Heart right ventricle (tissue), 16 donors: ENCODE measurements at regions not wholly inside any gene's neighbourhood (a gene's known extent, or its start where the extent isn't known, plus 50 kb on each side); places are given as distances from the start of the nearest gene placed in this dataset.

Experiments used
- ATAC-seq, 8 donors: fragments of 200-7000 bp; cut with Tn5 transposase; one replicate each; pipeline ENCODE4 v1.9.1; 2020; ENCODE audit warnings: mild to moderate bottlenecking in 8 of 8, moderate library complexity in 8 of 8, moderate number of reproducible peaks in 1 of 8
- DNase-seq, 2 donors: peaks; one replicate each; pipeline ENCODE4 v3.0.0-alpha.2; 2020
- H3K27ac ChIP-seq, 10 donors: fragments of 200-600 bp; sonication (generic) in 2 of 10; one replicate each; pipeline versions ENCODE4 v1.5.0 to v1.8.0; 2020 to 2022; ENCODE audit warnings: mild to moderate bottlenecking in 3 of 10
- H3K27me3 ChIP-seq, 7 donors: fragments of 200-600 bp; one replicate each; pipeline ENCODE4 v1.8.0; 2021 to 2022; ENCODE audit warnings: mild to moderate bottlenecking in 2 of 7
- H3K36me3 ChIP-seq, 9 donors: fragments of 200-600 bp; sonication (generic) in 1 of 9; one replicate each; pipeline versions ENCODE4 v1.5.0 to v1.8.0; 2020 to 2022; ENCODE audit warnings: mild to moderate bottlenecking in 2 of 9
- H3K4me1 ChIP-seq, 9 donors: fragments of 200-600 bp; sonication (generic) in 1 of 9; one replicate each; pipeline versions ENCODE4 v1.5.0 to v1.8.0; 2020 to 2022; ENCODE audit warnings: mild to moderate bottlenecking in 4 of 9
- H3K4me3 ChIP-seq, 10 donors: fragments of 200-600 bp; sonication (generic) in 2 of 10; one replicate each; pipeline versions ENCODE4 v1.5.0 to v1.8.0; 2020 to 2022; ENCODE audit warnings: mild to moderate bottlenecking in 7 of 10, moderate library complexity in 2 of 10
- H3K9me3 ChIP-seq, 11 donors: fragments of 200-600 bp in 10 of 11; sonication (generic) in 2 of 11; one replicate each; pipeline versions ENCODE4 v1.5.0 to v1.8.0; 2013 to 2022; ENCODE audit warnings: mild to moderate bottlenecking in 2 of 11, control low read depth in 1 of 11, moderate library complexity in 1 of 11
- CTCF ChIP-seq, 9 donors: fragments of 200-600 bp; sonication (generic) in 2 of 9; IDR thresholded peaks; one replicate each; pipeline versions ENCODE4 v1.5.0 to v1.8.0; 2021 to 2022; ENCODE audit warnings: antibody characterized with exemption in 9 of 9, mild to moderate bottlenecking in 5 of 9, moderate library complexity in 1 of 9
- WGBS, 2 donors: extraction: QIAGEN DNeasy Blood & Tissue Kit; methylation state at CpG; one replicate each; pipeline ENCODE4 v1.1.7; 2013; ENCODE audit warnings: inconsistent platforms in 1 of 2; 5-methylcytosine and 5-hydroxymethylcytosine counted together
- intact Hi-C, 10 donors: fragments of 100-400 bp; cut with DNase I; formaldehyde crosslinking; loops; one replicate each; pipeline versions ENCODE4 v1.11.1 to v1.14.2; 2022
- donor health status: Arrhythmogenic right ventricular cardiomyopathy.
- donor health status: ischemic (EF 13 %, LVEDD 7.1; RV severe dilation, severe dysfunction).
- donor health status: healthy with polysubstance abuse.
- donor health status: DM: no; HTN: yes; CAD: no.
- donor health status: DM: no; HTN: no; CAD: no.
- donor health status: ischemic (EF 25% LVEDD 6.9; RV normal size, moderate dysfunction).
- donor health status: ischemic (EF 25% LVEDD 5.7; RV mildly dilated, moderate dysfunction).
- donor health status: healthy.
- donor health status: DM: yes; HTN: yes; CAD: no.
- donor health status: Ischemic cardiomyopathy.
- donor health status: ischemic (EF 35%, LVEDD 5.7; RV mildly dilated, moderate dysfunction).
- donor health status: nonischemic (EF 11% LVEDD 7.7; RV severe dilation, severe dysfunction).
- donor health status: DM: yes; HTN: yes; CAD: no.
- donor health status: PGD.
- donor health status: ischemic (EF 29% LVEDD 5.4; RV normal size, mild dysfunction).
- donor health status: nonischemic (EF 23%, LVEDD 6.1; RV moderate dilation, normal function).

- H3K9me3 ChIP-seq = no peaks in the 10 kb centered on the region
- no peaks in the 10 kb centered on the region for H3K36me3 ChIP-seq
- intact Hi-C loops = no loop called here
- peaks cover 0 to 3% (median 0%) of the 10 kb centered on the region in 9 donors for H3K4me1 ChIP-seq
- ATAC-seq (no peak), DNase-seq (no peak)
- 86 to 87% methylated on average over 4 of the region's 4 CpGs for WGBS, 2 donors
- no peak overlapping the region for H3K4me3 ChIP-seq
- no peak overlapping the region for H3K27ac ChIP-seq
- no peak for TF ChIP-seq CTCF (IDR thresholded peaks at IDR 0.05)
- peaks cover 0 to 5% (median 0%) of the 10 kb centered on the region in 7 donors for H3K27me3 ChIP-seq
These were observed 483.9 kb upstream of the MKI67 start for GRCh38 chr10:128610113-128610512.

- DNase-seq = no peak
- Histone ChIP-seq H3K4me3 (no peak overlapping the region), H3K36me3 (no peaks in the 10 kb centered on the region), H3K9me3 (no peaks in the 10 kb centered on the region), H3K27me3 (peaks cover 0 to 5% (median 0%) of the 10 kb centered on the region in 7 donors), H3K27ac (no peak overlapping the region), H3K4me1 (peaks cover 0 to 4% (median 0%) of the 10 kb centered on the region in 9 donors)
- WGBS, 2 donors = 84 to 87% methylated on average over 7 of the region's 7 CpGs
- no peak for ATAC-seq
- no peak for TF ChIP-seq CTCF (IDR thresholded peaks at IDR 0.05)
- intact Hi-C loops = no loop called here
These were observed 486.0 kb upstream of the MKI67 start for GRCh38 chr10:128612195-128612594.

GRCh38 chr10:128612631-128613030 lies 486.4 kb upstream of the MKI67 start:
- ATAC-seq (no peak), DNase-seq (no peak)
- no peak overlapping the region for H3K4me3 ChIP-seq
- H3K4me1 ChIP-seq = peaks cover 0 to 4% (median 0%) of the 10 kb centered on the region in 9 donors
- no peaks in the 10 kb centered on the region for H3K36me3 ChIP-seq
- no peaks in the 10 kb centered on the region for H3K9me3 ChIP-seq
- TF ChIP-seq CTCF (IDR thresholded peaks at IDR 0.05) = no peak
- intact Hi-C loops = no loop called here
- H3K27ac ChIP-seq = no peak overlapping the region
- WGBS, 2 donors = 88 to 90% methylated on average over 9 of the region's 9 CpGs
- H3K27me3 ChIP-seq = peaks cover 0 to 5% (median 0%) of the 10 kb centered on the region in 7 donors

GRCh38 chr10:128614016-128614605 lies 487.9 kb upstream of the MKI67 start:
- no peaks in the 10 kb centered on the region for H3K9me3 ChIP-seq
- peaks cover 0 to 4% (median 0%) of the 10 kb centered on the region in 9 donors for H3K4me1 ChIP-seq
- H3K27me3 ChIP-seq = no peaks in the 10 kb centered on the region
- no peak overlapping the region for H3K4me3 ChIP-seq
- no peaks in the 10 kb centered on the region for H3K36me3 ChIP-seq
- intact Hi-C loops = no loop called here
- DNase-seq (no peak), ATAC-seq (no peak)
- WGBS, 2 donors = 85 to 88% methylated on average over 11 of the region's 11 CpGs
- no peak for TF ChIP-seq CTCF (IDR thresholded peaks at IDR 0.05)
- H3K27ac ChIP-seq = no peak overlapping the region
